ENCODE measurements at regions not wholly inside any gene's neighbourhood (a gene's known extent, or its start where the extent isn't known, plus 50 kb on each side); places are given as distances from the start of the nearest gene placed in this dataset.

- Histone ChIP-seq H3K27ac (ENCODE audit: low read depth, low read length) (no peak overlapping the region), H3K4me1 (ENCODE audit: control insufficient read depth, insufficient read depth, low read length, unreplicated experiment) (no peaks in the 10 kb centered on the region), H3K27me3 (ENCODE audit: insufficient read depth, low read length) (no peaks in the 10 kb centered on the region), H2AFZ (ENCODE audit: low read length, unreplicated experiment) (no peak overlapping the region), H3K79me2 (ENCODE audit: control insufficient read depth, insufficient read depth, low read length, unreplicated experiment) (no peaks in the 10 kb centered on the region), H3K4me3 (ENCODE audit: low read depth, low read length) (no peak overlapping the region), H3K36me3 (ENCODE audit: insufficient read depth, low read length) (no peaks in the 10 kb centered on the region)
Measured at GRCh38 chr12:92582893-92583292, 119.9 kb upstream of the PLEKHG7 start.

- Histone ChIP-seq H2AFZ (ENCODE audit: low read length, unreplicated experiment) (peak overlapping the region; percentile 48), H3K4me1 (ENCODE audit: control insufficient read depth, insufficient read depth, low read length, unreplicated experiment) (no peaks in the 10 kb centered on the region), H3K27me3 (ENCODE audit: insufficient read depth, low read length) (no peaks in the 10 kb centered on the region), H3K79me2 (ENCODE audit: control insufficient read depth, insufficient read depth, low read length, unreplicated experiment) (no peaks in the 10 kb centered on the region), H3K4me3 (ENCODE audit: low read depth, low read length) (no peak overlapping the region), H3K36me3 (ENCODE audit: insufficient read depth, low read length) (no peaks in the 10 kb centered on the region), H3K27ac (ENCODE audit: low read depth, low read length) (no peak overlapping the region)
Measured at GRCh38 chr12:92582475-92582874, 120.3 kb upstream of the PLEKHG7 start.

GRCh38 chr12:92581604-92582003 lies 121.2 kb upstream of the PLEKHG7 start:
- no peaks in the 10 kb centered on the region for H3K4me1 ChIP-seq (ENCODE audit: control insufficient read depth, insufficient read depth, low read length, unreplicated experiment)
- H3K4me3 ChIP-seq (ENCODE audit: low read depth, low read length): no peak overlapping the region
- H3K27me3 ChIP-seq (ENCODE audit: insufficient read depth, low read length): no peaks in the 10 kb centered on the region
- H3K36me3 ChIP-seq (ENCODE audit: insufficient read depth, low read length): no peaks in the 10 kb centered on the region
- H3K27ac ChIP-seq (ENCODE audit: low read depth, low read length): no peak overlapping the region
- H3K79me2 ChIP-seq (ENCODE audit: control insufficient read depth, insufficient read depth, low read length, unreplicated experiment): no peaks in the 10 kb centered on the region
- no peak overlapping the region for H2AFZ ChIP-seq (ENCODE audit: low read length, unreplicated experiment)

GRCh38 chr12:92574911-92575570 lies 127.7 kb upstream of the PLEKHG7 start:
- Histone ChIP-seq H3K79me2 (ENCODE audit: control insufficient read depth, insufficient read depth, low read length, unreplicated experiment) (no peaks in the 10 kb centered on the region), H3K4me1 (ENCODE audit: control insufficient read depth, insufficient read depth, low read length, unreplicated experiment) (peaks cover 16% of the 10 kb centered on the region), H3K4me3 (ENCODE audit: low read depth, low read length) (no peak overlapping the region), H3K27ac (ENCODE audit: low read depth, low read length) (no peak overlapping the region), H3K27me3 (ENCODE audit: insufficient read depth, low read length) (no peaks in the 10 kb centered on the region), H3K36me3 (ENCODE audit: insufficient read depth, low read length) (no peaks in the 10 kb centered on the region), H2AFZ (ENCODE audit: low read length, unreplicated experiment) (no peak overlapping the region)

- H3K27ac ChIP-seq (ENCODE audit: low read depth, low read length): no peak overlapping the region
- H3K27me3 ChIP-seq (ENCODE audit: insufficient read depth, low read length): no peaks in the 10 kb centered on the region
- no peak overlapping the region for H2AFZ ChIP-seq (ENCODE audit: low read length, unreplicated experiment)
Measured at GRCh38 chr12:92574051-92574783, 128.6 kb upstream of the PLEKHG7 start.

GRCh38 chr12:92573104-92573503 lies 129.7 kb upstream of the PLEKHG7 start:
- no peak overlapping the region for H2AFZ ChIP-seq (ENCODE audit: low read length, unreplicated experiment)
- H3K27ac ChIP-seq (ENCODE audit: low read depth, low read length): no peak overlapping the region
- H3K4me3 ChIP-seq (ENCODE audit: low read depth, low read length): no peak overlapping the region
- no peaks in the 10 kb centered on the region for H3K79me2 ChIP-seq (ENCODE audit: control insufficient read depth, insufficient read depth, low read length, unreplicated experiment)
- peaks cover 16% of the 10 kb centered on the region for H3K4me1 ChIP-seq (ENCODE audit: control insufficient read depth, insufficient read depth, low read length, unreplicated experiment)
- no peaks in the 10 kb centered on the region for H3K36me3 ChIP-seq (ENCODE audit: insufficient read depth, low read length)
- no peaks in the 10 kb centered on the region for H3K27me3 ChIP-seq (ENCODE audit: insufficient read depth, low read length)

More at GRCh38 chr12:92574051-92574783, 128.6 kb upstream of the PLEKHG7 start:
- Histone ChIP-seq H3K4me1 (ENCODE audit: control insufficient read depth, insufficient read depth, low read length, unreplicated experiment) (peaks cover 16% of the 10 kb centered on the region), H3K79me2 (ENCODE audit: control insufficient read depth, insufficient read depth, low read length, unreplicated experiment) (no peaks in the 10 kb centered on the region), H3K36me3 (ENCODE audit: insufficient read depth, low read length) (no peaks in the 10 kb centered on the region), H3K4me3 (ENCODE audit: low read depth, low read length) (no peak overlapping the region)

- Histone ChIP-seq H3K27ac (ENCODE audit: low read depth, low read length) (peak overlapping the region; percentile 17; the same call in 1 of the 2 replicates), H3K79me2 (ENCODE audit: control insufficient read depth, insufficient read depth, low read length, unreplicated experiment) (no peaks in the 10 kb centered on the region), H3K4me3 (ENCODE audit: low read depth, low read length) (no peak overlapping the region), H2AFZ (ENCODE audit: low read length, unreplicated experiment) (no peak overlapping the region), H3K4me1 (ENCODE audit: control insufficient read depth, insufficient read depth, low read length, unreplicated experiment) (peaks cover 16% of the 10 kb centered on the region), H3K27me3 (ENCODE audit: insufficient read depth, low read length) (no peaks in the 10 kb centered on the region), H3K36me3 (ENCODE audit: insufficient read depth, low read length) (no peaks in the 10 kb centered on the region)
Measured at GRCh38 chr12:92571844-92572543, 130.8 kb upstream of the PLEKHG7 start.

GRCh38 chr12:92571169-92571568 lies 131.6 kb upstream of the PLEKHG7 start:
- Histone ChIP-seq H2AFZ (ENCODE audit: low read length, unreplicated experiment) (no peak overlapping the region), H3K79me2 (ENCODE audit: control insufficient read depth, insufficient read depth, low read length, unreplicated experiment) (no peaks in the 10 kb centered on the region), H3K4me3 (ENCODE audit: low read depth, low read length) (no peak overlapping the region), H3K36me3 (ENCODE audit: insufficient read depth, low read length) (no peaks in the 10 kb centered on the region), H3K27ac (ENCODE audit: low read depth, low read length) (no peak overlapping the region), H3K4me1 (ENCODE audit: control insufficient read depth, insufficient read depth, low read length, unreplicated experiment) (peaks cover 16% of the 10 kb centered on the region), H3K27me3 (ENCODE audit: insufficient read depth, low read length) (no peaks in the 10 kb centered on the region)

- Histone ChIP-seq H3K4me3 (ENCODE audit: low read depth, low read length) (peak overlapping the region; percentile 3; the same call in 1 of the 2 replicates), H3K36me3 (ENCODE audit: insufficient read depth, low read length) (no peaks in the 10 kb centered on the region), H3K4me1 (ENCODE audit: control insufficient read depth, insufficient read depth, low read length, unreplicated experiment) (peaks cover 13% of the 10 kb centered on the region), H3K79me2 (ENCODE audit: control insufficient read depth, insufficient read depth, low read length, unreplicated experiment) (no peaks in the 10 kb centered on the region), H2AFZ (ENCODE audit: low read length, unreplicated experiment) (no peak overlapping the region), H3K27me3 (ENCODE audit: insufficient read depth, low read length) (no peaks in the 10 kb centered on the region), H3K27ac (ENCODE audit: low read depth, low read length) (no peak overlapping the region)
Measured at GRCh38 chr12:92570056-92570753, 132.6 kb upstream of the PLEKHG7 start.

- no peak overlapping the region for H3K27ac ChIP-seq (ENCODE audit: low read depth, low read length)
- no peaks in the 10 kb centered on the region for H3K4me1 ChIP-seq (ENCODE audit: control insufficient read depth, insufficient read depth, low read length, unreplicated experiment)
Measured at GRCh38 chr12:92568691-92569090, 134.1 kb upstream of the PLEKHG7 start.

More at GRCh38 chr12:92568691-92569090, 134.1 kb upstream of the PLEKHG7 start:
- no peaks in the 10 kb centered on the region for H3K27me3 ChIP-seq (ENCODE audit: insufficient read depth, low read length)
- no peaks in the 10 kb centered on the region for H3K79me2 ChIP-seq (ENCODE audit: control insufficient read depth, insufficient read depth, low read length, unreplicated experiment)
- H3K4me3 ChIP-seq (ENCODE audit: low read depth, low read length): no peak overlapping the region
- H3K36me3 ChIP-seq (ENCODE audit: insufficient read depth, low read length): no peaks in the 10 kb centered on the region
- H2AFZ ChIP-seq (ENCODE audit: low read length, unreplicated experiment): no peak overlapping the region
